CD4-positive, alpha-beta T cell treated with Interleukin-17A for 1 hour (primary cell): ENCODE measurements at regions not wholly inside any gene's neighbourhood (a gene's known extent, or its start where the extent isn't known, plus 50 kb on each side); places are given as distances from the start of the nearest gene placed in this dataset.
A peak's percentile ranks its signal among the peaks of the same experiment; 100 is the strongest.

Source experiments
- DNase-seq: peaks from one replicate; pipeline ENCODE4 v3.0.0-alpha.2; 2020

DNA sequence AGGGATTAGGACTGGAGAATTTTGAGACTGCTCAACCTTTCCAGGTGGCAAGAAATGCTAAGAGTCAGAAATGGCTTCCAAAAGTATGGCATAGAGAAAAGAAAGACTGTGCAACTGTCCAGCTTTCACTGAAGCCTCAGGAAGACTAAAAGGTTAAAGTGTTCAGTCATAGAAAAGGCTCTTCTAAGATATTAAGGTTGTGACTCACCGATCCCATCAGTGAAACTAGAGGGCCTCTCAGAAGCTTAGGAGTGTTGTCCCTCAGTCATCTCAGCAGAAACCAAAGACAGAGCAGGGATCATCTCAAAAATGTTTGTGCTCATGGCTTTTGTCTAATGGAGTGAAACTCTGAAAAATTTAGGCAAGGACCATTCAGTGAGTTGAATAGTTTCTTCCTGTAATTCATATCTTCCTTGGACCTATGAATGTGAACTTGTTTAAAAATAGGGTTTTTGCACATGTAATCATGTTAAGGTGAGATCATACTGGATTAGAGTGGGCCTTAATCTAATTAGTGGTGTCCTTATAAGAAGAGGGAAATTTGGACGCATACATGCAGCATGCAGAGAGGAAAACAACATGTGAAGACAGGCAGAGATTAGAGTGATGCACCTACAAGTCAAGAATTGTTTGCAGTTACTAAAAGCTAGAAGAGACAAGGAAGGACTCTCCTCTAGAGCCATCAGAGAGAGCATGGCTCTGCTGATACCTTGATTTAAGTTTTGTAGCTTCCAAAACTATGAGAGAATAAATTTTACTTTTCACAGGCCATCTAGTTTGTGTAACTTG lies 71.3 kb downstream of the RPE65 start:
- no peak for DNase-seq

DNA sequence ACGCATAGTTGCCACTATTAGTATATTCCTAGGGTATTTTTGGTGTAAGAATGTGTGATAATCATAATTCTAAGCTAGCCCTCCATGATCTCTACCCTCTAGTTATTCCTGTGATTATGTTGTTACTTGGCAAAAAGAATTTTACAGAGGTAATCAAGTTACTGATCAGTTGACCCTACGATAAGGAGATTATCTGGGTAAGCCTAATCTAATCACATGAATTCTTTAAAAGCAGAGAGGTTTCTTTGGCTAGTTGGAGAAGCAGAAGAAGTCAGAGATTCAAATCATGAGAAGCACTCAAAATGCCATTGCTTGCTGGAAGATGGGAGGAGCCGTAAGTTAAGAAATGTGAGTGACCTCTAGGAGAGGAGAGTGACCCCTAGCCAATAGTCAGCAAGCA lies 72.7 kb downstream of the RPE65 start:
- DNase-seq: no peak

DNA sequence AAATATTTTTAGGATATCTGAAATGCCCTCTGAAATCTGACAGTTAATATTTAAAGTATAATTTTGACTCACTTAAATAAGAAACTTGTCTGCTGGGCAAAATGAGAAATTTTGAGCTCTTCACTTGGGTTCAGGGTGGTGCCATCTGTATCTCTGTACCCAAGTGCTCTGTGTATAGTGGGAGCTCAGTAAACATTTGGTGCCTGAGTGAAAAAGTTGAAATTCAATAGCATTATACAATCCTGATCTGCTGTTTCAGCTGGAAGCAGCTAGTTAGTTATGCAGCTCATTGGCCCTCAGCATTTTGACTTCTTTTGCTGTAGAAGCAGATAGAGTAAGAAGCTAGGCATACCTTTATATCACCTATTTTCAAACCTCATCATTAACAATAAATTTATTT lies 73.3 kb downstream of the RPE65 start:
- DNase-seq: no peak

DNA sequence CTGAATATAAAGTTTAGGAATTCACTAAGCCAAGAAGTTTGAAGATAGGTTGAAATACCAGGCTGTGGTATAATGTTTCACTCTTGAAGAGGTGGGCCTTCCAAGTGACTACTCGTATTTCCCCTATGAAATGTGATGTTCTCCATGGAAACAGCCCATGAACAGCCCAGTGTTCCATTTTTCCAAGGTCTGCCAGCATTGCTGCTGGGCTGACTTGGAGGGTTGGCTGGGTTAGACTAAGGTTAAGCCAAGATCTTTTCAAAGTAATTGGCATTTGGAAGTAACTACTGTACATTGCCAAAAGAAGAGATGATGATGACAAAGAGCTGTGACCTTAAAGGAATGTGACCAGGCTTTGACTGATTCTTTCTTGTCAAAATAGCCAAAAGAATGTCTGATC lies 73.8 kb downstream of the RPE65 start:
- no peak for DNase-seq

DNA sequence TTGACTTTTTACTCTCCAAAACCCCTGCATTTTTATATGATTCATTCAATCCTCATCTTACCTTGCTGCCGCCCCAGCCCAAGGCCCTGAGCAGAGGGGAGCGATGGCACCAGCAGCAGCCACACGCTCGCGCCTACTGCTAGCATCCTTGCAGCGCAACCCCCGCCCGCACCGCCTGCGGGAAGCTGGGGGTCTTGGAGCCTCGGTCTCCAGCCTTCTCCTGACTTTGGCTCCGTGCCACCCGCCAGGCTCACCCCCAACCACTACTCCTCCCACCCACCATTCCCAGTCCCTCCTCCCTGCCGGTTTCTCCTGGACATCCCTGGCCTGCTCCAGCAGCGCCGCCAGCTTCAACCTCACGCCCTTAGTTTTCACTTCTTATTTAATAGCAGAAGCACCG lies 76.6 kb downstream of the RPE65 start:
- DNase-seq: no peak

DNA sequence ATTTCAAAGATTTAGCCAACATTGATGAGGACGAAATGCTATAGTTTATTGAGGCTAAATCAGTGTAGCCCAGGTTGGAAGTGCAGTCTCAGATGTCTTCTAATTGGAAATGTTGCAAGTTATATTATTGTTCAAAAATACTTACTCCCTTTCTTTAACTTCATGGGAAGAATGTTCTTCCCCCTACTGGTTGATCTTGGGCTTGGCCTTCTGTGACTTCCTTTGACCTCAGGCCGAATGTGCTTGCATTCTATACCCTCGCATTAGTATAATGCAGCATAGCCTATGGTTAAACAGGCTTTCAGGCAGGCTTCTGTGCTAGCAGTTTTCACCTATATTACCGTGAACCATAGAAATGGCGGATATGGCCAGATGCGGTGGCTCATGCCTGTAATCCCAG lies 77.3 kb downstream of the RPE65 start:
- no peak for DNase-seq

DNA sequence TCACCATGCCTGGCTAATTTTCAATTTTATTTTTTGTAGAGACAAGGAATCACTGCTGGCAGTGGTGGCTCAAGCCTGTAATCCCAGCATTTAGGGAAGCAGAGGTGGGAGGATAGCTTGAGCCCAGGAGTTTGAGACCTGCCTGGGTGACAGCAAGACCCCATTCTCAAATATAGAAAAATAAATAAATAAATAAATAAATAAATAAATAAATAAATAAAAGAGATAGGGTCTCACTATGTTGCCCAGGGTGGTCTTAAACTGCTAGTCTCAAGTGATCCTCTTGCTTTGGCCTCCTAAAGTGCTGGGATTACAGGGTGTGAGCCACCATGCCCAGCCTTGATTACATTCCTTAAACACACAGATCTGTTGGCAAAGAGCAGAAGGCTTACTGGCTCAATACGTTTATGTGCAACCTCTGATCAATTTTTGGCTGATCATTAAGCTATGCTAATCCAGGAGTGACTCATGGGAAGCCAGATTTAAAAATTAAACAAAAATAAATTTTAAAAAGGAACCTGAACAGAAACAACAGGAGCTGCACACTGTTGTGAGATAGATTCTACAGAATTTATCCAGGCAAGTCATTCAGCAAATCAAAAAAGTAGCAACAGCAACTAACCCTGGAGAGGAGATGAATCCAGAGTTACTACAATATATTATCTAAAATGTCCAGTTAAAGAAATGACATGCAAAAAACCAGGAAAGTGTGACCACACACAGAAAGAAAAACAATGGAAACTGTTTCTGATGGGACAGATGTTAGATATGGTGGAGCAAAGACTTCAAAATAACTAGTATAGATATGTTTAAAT lies 79.4 kb downstream of the RPE65 start:
- DNase-seq: no peak

DNA sequence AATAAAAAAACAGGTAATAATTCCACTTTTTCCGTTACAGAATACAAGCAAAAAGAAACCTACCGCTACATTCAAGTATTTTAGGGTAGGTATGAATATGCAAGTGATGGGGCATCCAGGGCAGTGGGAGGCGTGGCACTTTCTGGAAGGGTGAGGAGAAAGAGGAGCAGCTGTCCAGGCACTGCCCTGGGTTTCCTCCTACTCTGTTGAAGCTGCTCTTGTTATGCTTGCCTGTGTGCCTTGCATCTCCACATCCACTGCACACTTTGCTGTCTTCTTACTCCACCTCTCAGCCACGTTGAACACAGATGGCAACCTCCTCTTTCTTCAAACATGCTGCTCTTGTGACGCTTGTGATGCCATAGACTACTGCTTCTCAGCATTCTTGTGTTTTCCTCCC lies 83.2 kb downstream of the RPE65 start:
- DNase-seq: no peak

DNA sequence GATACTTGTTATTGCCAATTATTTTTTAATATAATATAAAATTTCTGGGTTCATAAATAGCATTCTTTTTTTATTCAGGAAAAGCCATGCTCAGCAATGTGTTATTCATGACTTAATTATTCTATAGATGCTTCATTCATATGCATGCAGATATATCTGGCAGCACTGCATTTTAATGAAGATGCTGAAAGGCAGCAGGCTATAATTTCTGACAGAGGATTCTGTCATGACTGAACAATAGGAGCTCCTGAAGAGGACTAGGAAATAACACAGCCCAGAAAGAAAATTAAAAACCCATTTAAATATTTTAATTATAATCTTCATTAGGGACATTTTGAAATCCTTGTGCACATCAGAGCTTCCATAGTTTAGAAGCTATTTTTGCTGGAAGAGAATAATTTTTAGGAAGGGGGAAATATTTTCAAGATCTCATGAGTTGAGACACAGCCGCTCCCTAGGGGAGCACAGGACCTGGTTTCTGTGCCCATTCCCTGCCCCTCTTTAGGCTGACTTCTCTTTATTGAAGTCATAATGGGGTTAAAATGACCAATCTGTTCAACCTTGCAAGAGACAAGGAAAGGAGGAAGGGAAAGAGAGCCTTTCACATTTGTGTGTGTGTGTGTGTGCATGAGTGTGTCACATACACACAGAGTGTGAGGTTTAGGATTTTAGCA lies 83.9 kb downstream of the RPE65 start:
- DNase-seq: no peak

DNA sequence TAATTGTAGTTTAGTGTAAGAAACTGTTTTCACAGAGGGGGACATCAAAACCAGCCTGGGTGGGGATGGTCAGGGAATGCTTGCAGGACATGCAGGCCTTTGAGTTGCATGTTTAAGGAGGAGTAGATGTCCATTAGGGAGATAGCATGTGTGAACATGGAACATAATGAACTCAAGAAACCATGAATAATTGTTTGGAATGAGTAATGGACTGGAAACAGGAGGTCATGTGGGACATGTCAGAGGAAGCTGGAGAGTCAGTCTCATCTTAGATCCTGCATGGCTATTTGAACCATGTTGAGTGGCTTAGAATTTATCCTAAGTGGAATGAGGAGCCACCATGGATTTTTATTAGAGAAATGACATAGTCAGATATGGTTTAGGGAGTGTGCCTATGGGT lies 86.4 kb downstream of the RPE65 start:
- no peak for DNase-seq

DNA sequence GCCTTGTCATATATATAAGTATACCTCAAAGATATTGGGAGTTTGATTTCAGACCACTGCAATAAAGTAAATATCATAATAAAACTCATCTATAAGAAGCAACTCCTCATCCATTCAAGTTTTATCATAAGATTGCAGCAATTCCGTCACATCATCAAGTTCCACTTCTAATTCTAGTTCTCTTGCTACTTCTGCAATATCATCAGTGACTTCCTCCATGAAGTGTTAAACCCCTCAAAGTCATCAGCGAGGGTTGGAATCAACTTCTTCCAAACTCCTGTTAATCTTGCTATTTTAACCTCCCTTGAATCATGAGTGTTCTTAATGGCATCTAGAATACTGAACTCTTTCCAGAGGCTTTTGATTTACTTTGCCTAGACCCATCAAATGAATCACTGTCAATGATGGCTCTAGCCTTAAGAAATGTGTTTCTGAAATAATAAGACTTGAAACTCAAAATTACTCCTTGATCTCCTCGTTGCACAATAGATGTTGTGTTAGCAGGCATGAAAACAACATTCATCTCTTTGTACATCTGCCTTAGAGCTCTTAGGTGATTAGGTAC lies 88.3 kb downstream of the RPE65 start:
- DNase-seq: no peak

DNA sequence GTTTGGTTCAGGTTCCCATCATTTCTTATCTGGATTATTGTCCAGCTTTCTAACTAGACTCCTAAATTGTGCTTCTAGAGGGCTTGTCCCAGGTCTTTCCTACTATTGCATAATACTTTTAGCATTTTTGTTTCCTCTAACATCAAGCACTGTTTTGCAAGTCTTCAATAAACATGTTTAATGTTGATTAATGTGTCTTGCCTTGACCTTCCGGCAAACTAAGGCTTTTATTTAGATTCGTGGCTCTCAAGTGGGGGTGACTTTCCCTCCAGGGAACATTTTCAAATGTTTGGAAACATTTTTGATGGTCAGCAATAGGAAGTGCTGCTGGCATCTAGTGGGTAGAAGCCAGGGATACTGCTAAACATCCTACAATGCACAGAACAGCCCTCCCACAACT lies 90.7 kb downstream of the RPE65 start:
- no peak for DNase-seq

DNA sequence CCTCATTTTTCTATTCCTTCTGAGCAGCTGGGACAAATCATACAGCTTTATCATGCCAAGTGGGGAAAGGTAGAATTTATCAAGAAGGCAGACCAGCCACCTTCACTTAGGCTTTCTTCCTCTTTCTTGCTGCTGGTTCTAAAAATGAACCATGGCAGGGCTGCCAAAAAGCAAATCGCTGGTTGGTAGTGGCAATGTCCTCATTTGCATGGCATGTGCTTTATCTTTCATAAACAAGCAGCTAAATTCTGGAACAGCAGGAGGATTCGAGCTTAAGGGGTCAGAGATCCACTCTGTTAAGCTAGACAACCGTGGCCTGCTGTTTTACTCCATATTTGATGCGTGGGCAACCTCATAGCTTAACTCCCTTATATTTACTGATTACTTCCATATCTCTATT lies 91.3 kb downstream of the RPE65 start:
- DNase-seq: no peak

DNA sequence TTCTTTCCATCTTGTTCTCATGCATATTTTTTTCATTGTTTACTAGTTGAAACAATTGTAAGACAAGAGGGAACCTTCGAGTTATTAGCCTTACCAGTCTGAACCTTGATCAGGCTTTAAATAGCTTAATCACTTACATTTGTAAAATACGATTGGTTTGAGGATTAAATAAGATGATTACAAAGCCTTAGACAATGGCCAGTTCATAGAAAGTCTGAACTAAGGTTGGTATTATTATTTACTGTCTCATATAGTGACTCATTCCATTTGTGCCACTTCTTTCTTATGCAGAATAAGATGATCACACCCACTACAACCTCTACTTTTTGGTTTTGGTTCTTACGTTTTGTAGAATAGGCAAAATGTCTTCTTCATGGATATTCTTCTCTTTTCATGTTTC lies 94.1 kb downstream of the RPE65 start:
- DNase-seq: no peak

DNA sequence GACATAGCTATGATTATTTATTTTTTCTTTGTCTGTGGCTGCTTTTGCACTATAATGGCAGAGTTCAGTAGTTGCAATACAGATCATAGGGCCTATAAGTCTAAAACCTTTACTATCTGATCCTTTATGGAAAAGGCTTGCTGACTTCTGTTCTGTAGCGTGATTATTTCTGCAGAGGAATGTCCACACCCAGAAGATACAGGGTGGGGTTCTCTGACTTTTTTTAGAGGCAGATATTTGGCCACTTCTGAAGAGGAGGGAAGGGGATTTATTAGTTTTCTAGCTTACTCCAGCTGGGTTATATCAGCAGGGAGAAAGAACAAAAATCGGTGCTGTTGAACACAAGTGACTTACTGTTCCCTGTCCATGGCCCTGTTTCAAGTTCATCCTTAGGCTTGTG lies 97.6 kb downstream of the RPE65 start:
- DNase-seq: no peak

DNA sequence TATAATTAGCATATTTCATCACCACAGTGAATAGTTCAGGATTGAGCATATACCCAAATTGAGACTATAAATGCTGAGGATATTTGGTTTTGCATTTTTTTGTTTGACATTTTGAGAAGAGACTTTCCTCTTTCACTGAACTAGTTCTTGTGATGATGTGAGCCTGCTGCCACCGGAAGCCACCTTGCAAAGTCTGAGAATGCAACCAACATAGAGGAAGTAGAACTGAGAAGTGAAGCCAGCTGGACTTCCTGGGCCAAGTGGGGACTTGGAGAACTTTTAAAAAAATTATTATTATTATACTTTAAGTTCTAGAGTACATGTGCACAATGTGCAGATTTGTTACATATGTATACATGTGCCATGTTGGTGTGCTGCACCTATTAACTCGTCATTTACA lies 102.3 kb downstream of the RPE65 start:
- DNase-seq: peak; percentile 7

DNA sequence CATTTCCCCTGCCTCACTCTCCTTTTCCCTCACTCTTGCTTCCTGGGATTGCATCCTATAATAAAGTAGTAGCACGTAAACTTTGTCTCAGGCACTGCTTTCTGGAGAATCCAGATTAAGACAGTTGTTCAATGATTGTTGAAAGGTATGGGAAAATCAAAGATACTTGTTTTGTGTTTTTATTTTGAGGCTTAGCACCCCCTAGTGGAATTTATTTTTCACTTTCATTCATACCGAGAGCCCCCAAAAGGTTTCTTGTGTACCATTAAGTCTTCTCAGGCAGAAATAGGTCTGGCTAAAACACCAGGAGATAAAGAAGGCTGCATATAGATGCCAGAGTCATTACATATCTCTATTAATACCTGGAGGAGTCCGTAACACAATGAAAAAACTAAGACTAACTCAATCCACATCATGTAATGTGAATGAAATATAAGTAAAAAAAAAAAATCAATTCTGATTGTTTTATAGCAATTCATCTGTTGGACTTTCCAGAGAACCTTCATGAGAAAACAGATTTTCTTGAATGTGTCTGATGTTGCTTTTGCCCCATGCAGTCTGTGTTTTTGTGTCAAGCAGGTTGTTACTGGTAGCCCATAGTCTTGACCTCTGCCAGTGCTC lies 103.5 kb downstream of the RPE65 start:
- DNase-seq: no peak

DNA sequence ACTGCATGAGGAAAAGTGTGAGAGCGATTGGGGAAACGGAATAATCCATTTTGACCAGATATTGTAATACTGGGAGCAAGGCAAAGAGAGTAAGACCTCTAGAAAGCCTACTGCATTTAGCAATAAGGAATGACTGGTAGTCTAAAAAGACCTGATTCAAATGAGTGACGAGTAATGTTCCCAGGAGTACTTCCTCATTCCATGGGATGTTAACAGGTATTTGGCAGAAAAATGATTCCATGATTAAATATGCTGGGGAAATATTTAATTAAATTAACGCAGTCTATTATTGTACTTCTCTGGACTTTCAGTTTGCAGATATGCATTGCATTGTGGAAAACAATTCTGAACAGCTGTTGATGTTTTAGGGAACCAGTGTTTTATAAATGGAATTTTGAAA lies 105.5 kb downstream of the RPE65 start:
- no peak for DNase-seq

DNA sequence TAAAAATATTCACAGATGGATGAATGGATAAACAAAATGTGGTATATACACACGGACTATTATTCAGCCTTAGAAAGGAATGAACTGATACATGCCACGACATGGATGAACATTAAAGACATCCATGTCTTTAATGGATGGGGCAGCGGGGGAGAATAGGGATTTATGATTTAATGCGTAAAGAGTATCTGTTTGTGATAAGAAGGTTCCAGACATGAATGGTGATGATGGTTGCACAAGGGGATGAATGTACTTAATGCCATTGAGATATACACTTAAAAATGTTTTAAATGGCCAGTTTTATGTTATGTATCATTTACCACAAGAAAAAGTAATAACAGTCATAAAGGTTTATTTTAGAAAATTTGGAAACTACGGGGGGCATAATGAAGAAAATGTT lies 108.6 kb upstream of the WLS start:
- DNase-seq: no peak

DNA sequence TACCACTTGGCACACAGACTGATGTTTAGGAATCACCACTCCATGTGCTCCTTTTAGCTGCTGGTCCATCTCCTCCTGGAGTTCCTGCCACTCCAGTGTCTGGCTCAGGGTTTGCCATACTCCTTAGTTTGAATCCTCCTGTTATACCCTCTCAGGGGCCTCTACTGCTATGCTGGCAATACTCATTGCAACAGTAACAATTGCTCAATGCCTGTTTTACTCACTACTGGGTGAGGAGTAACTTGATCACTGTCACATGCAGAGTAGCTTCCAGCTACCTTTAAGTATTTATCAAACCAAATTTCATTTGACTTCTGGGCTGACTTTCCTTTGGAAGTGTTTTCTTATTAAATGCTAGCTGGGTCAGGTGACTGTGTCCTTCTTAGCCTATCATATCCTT lies 107.2 kb upstream of the WLS start:
- DNase-seq: no peak

DNA sequence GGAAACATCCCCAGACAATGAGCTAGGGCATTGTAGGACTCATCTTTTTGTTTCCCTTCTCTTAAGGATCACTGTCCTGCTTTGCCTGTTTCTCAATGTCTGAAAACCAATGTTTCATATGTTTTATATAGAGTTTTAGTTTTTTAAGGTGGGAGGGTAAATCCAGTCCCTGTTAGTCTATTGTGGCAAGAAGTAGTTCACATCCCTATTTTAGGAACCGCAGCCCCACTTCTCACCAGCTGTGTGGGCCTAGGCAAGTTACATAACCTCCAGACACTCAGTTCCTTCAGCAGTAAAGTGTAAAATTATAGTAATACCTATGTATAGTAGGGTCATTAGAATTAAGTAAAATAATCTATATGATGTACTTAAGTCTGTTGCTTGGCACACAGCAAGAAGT lies 105.8 kb upstream of the WLS start:
- DNase-seq: no peak

DNA sequence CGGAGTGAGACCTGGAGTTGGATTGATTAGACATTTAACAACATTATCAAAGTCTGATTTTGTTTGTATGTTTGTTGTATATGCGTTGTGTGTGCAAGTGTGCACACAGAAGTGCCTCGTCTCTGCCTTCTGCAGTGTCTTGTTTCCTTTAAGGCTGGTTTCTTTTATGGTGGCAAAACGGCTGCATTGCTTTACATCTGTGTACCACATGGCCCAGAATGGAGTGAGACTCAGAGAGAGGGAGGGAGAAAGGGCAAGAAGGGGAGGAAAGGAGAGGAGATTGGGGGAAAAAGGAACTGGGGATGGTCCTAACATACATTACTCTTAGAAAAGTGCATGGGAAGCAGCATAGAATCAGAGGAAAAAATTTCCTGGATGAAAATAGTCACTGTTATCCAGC lies 99.7 kb upstream of the WLS start:
- no peak for DNase-seq
